Uterus (tissue), 2 donors: ENCODE measurements at regions not wholly inside any gene's neighbourhood (a gene's known extent, or its start where the extent isn't known, plus 50 kb on each side); places are given as distances from the start of the nearest gene placed in this dataset.
"Not testable (repeated sequence)": the region's sequence is repeated elsewhere in the genome, so short reads cannot be mapped to it uniquely, and the experiment has no call there.

Experiments used
- CTCF ChIP-seq, 4 experiments: fragments of 200-600 bp in 2 of 4; fragments of 450-650 bp in 2 of 4; sonication (generic) in 2 of 4; IDR thresholded peaks; one replicate each; pipeline ENCODE4 v1.5.1; 2016 to 2019; ENCODE audit warnings: antibody characterized with exemption in 4 of 4, mild to moderate bottlenecking in 2 of 4, moderate library complexity in 1 of 4
- POLR2A ChIP-seq, 2 donors: fragments of 450-650 bp; IDR thresholded peaks; one replicate each; pipeline ENCODE4 v1.6.1; 2016; ENCODE audit warnings: antibody characterized with exemption in 2 of 2, mild to moderate bottlenecking in 1 of 2, moderate library complexity in 1 of 2

GRCh38 chr9:97099540-97099939 lies 60.6 kb upstream of the CTSV start:
- not testable (repeated sequence) for TF ChIP-seq CTCF, POLR2A (IDR thresholded peaks at IDR 0.05)
